K562 (cell line): ENCODE measurements at regions not wholly inside any gene's neighbourhood (a gene's known extent, or its start where the extent isn't known, plus 50 kb on each side); places are given as distances from the start of the nearest gene placed in this dataset.

Source experiments
- ATAC-seq: fragments of 200-7000 bp; cut with Tn5 transposase; 3 replicates; pipeline ENCODE4 v1.9.1; 2020; ENCODE audit warnings: moderate library complexity
- BruUV-seq: library from RNA; stranded (reverse); fragments of 400-500 nt; replicated peaks from 2 replicates; lab custom pipeline; 2021; lab: Mats Ljungman, UMichigan
- CTCF ChIA-PET: fragments of 300-600 bp; formaldehyde crosslinking; extraction: SDS; loops from one replicate; lab custom pipeline; 2021; ENCODE audit warnings: low intra/inter-chr PET ratio; lab: Yijun Ruan, JAX
- POLR2A ChIA-PET: fragments of 300-600, 350-650 bp; sonication (Branson Sonifier 250); formaldehyde crosslinking; extraction: SDS; loops from one replicate; lab custom pipeline; 2021; ENCODE audit warnings: antibody characterized with exemption, inconsistent platforms; lab: Yijun Ruan, JAX
- DNase-seq, 4 experiments: peaks; one replicate each; pipeline versions ENCODE4 v3.0.0 to v3.0.0-alpha.2; 2011 to 2018; ENCODE audit warnings: low spot score in 3 of 4, mixed read lengths in 3 of 4; ENCODE audit errors: extremely low read depth in 1 of 4
- FAIRE-seq: peaks from 2 replicates; lab custom pipeline; 2011; peaks lifted over from hg19 to GRCh38; lab: Jason Lieb, UNC
- H2AFZ ChIP-seq: 2 replicates; pipeline ENCODE4 v1.6.0; 2011; ENCODE audit warnings: low read depth, low read length, control low read depth, inconsistent platforms
- H3K27ac ChIP-seq: fragments of 200-600 bp; 3 replicates; pipeline ENCODE4 v1.8.0; 2011; ENCODE audit warnings: low read depth, mild to moderate bottlenecking, control low read depth, inconsistent platforms, low read length, moderate library complexity, mixed read lengths; ENCODE audit errors: extremely low read depth
- H3K27me3 ChIP-seq, 2 experiments: fragments of 300-600 bp in 1 of 2; 2 replicates in 1 of 2; 3 replicates in 1 of 2; pipeline versions ENCODE4 v1.6.0 to v1.8.0; 2011; ENCODE audit warnings: inconsistent platforms in 2 of 2, low read length in 2 of 2, mild to moderate bottlenecking in 1 of 2, mixed read lengths in 1 of 2, moderate library complexity in 1 of 2; ENCODE audit not compliant: control insufficient read depth in 2 of 2, insufficient read depth in 2 of 2
- H3K36me3 ChIP-seq: fragments of 300-600 bp; 3 replicates; pipeline ENCODE4 v1.8.0; 2011; ENCODE audit warnings: mild to moderate bottlenecking, low read length, inconsistent platforms; ENCODE audit not compliant: control insufficient read depth, insufficient read depth
- H3K4me1 ChIP-seq, 2 experiments: fragments of 200-600 bp in 1 of 2; replicated peaks in 1 of 2; 2 replicates in 1 of 2; 3 replicates in 1 of 2; pipeline versions ENCODE4 v1.5.1 to v1.8.0; 2011; ENCODE audit warnings: inconsistent platforms in 2 of 2, low read length in 2 of 2, mild to moderate bottlenecking in 1 of 2, mixed read lengths in 1 of 2, moderate library complexity in 1 of 2; ENCODE audit not compliant: control insufficient read depth in 2 of 2, insufficient read depth in 2 of 2
- H3K4me2 ChIP-seq: 2 replicates; pipeline ENCODE4 v1.6.1; 2011; ENCODE audit warnings: low read length, control low read depth, inconsistent platforms, mixed read lengths; ENCODE audit not compliant: insufficient read depth
- H3K4me3 ChIP-seq: fragments of 200-600 bp; sonication (generic), shearing (Covaris generic); 2 replicates; pipeline ENCODE4 v1.5.1; 2016; ENCODE audit warnings: control low read depth, inconsistent platforms
- H3K79me2 ChIP-seq: fragments of 200-600 bp; 3 replicates; pipeline ENCODE4 v1.8.0; 2011; ENCODE audit warnings: low read length, inconsistent platforms; ENCODE audit not compliant: control insufficient read depth, insufficient read depth
- H3K9ac ChIP-seq, 2 experiments: 2 replicates each; pipeline versions ENCODE4 v1.6.0 to v1.6.1; 2011; ENCODE audit warnings: low read depth in 2 of 2, low read length in 2 of 2, control low read depth in 1 of 2, inconsistent platforms in 1 of 2, mild to moderate bottlenecking in 1 of 2, mixed read lengths in 1 of 2; ENCODE audit not compliant: insufficient read depth in 1 of 2
- H3K9me1 ChIP-seq: one replicate; pipeline ENCODE4 v1.6.0; 2011; ENCODE audit warnings: inconsistent platforms, mild to moderate bottlenecking, low read length, moderate library complexity; ENCODE audit not compliant: control insufficient read depth, insufficient read depth
- H3K9me3 ChIP-seq: replicated peaks from 2 replicates; pipeline ENCODE4 v1.5.1; 2011; ENCODE audit warnings: low read depth, low read length, inconsistent platforms; ENCODE audit not compliant: control insufficient read depth, insufficient read depth
- H4K20me1 ChIP-seq: replicated peaks from 2 replicates; pipeline ENCODE4 v1.6.1; 2011; ENCODE audit warnings: low read length, inconsistent platforms, mixed read lengths; ENCODE audit not compliant: control insufficient read depth, insufficient read depth
- C11orf30 ChIP-seq: fragments of 450-650 bp; IDR thresholded peaks from 2 replicates; pipeline ENCODE4 v1.6.1; 2016; ENCODE audit warnings: low read depth, mild to moderate bottlenecking
- COPS2 ChIP-seq: fragments of 450-650 bp; conservative IDR thresholded peaks from 2 replicates; pipeline ENCODE4 v1.6.1; 2016; ENCODE audit warnings: mild to moderate bottlenecking, moderate library complexity
- EWSR1 ChIP-seq: fragments of 450-650 bp; IDR thresholded peaks from 2 replicates; pipeline ENCODE4 v1.6.1; 2018; ENCODE audit warnings: borderline replicate concordance, mild to moderate bottlenecking, low read depth, moderate library complexity; ENCODE audit not compliant: partially characterized antibody
- GABPB2 ChIP-seq: fragments of 250-450 bp; sonication (Bioruptor Pico); conservative IDR thresholded peaks from 2 replicates; pipeline ENCODE4 v1.5.1; 2021; ENCODE audit warnings: mild to moderate bottlenecking
- KDM2B ChIP-seq: fragments of 250-450 bp; sonication (Bioruptor Pico); IDR thresholded peaks from 2 replicates; pipeline ENCODE4 v1.8.0; 2021; ENCODE audit warnings: mild to moderate bottlenecking, moderate library complexity
- RFX7 ChIP-seq: fragments of 250-450 bp; sonication (Bioruptor Pico); IDR thresholded peaks from 2 replicates; pipeline ENCODE4 v1.5.1; 2021; ENCODE audit warnings: mild to moderate bottlenecking
- SAFB ChIP-seq: fragments of 200-400 bp; formaldehyde crosslinking; IDR thresholded peaks from 2 replicates; pipeline ENCODE4 v1.6.1; 2017; ENCODE audit warnings: low read depth, low read length, borderline replicate concordance
- SMARCC2 ChIP-seq: fragments of 450-650 bp; IDR thresholded peaks from 2 replicates; pipeline ENCODE4 v1.6.1; 2017; ENCODE audit warnings: antibody characterized with exemption, moderate library complexity, mild to moderate bottlenecking, low read depth
- ZKSCAN3 ChIP-seq: fragments of 250-450 bp; sonication (Bioruptor Pico); IDR thresholded peaks from 2 replicates; pipeline ENCODE4 v1.4.0; 2020
- ZNF311 ChIP-seq: fragments of 250-450 bp; sonication (Bioruptor Pico); IDR thresholded peaks from 2 replicates; pipeline ENCODE4 v1.4.0; 2020; ENCODE audit warnings: mild to moderate bottlenecking, moderate library complexity
- WGBS: fragments of 100-300 bp; shearing (Covaris generic); methylation state at CpG from one replicate; pipeline ENCODE4 v1.1.6; 2016; ENCODE audit warnings: low coverage, mixed read lengths; ENCODE audit not compliant: insufficient coverage; ENCODE audit errors: missing lambda C conversion rate; 5-methylcytosine and 5-hydroxymethylcytosine counted together
- in situ Hi-C: fragments of 300-500 bp; cut with MboI; formaldehyde crosslinking; loops from 4 replicates; pipeline ENCODE4 v1.15.0; 2018; ENCODE audit warnings: inconsistent platforms, mixed read lengths
- intact Hi-C: fragments of 100-400 bp; cut with micrococcal nuclease; formaldehyde crosslinking; loops from 2 replicates; pipeline ENCODE4 v1.14.2; 2022
- TF ChIP-seq, protein P1 (sequence below): fragments of 450-650 bp; formaldehyde crosslinking; IDR thresholded peaks from 2 replicates; pipeline ENCODE4 v1.4.0; 2022; ENCODE audit warnings: mild to moderate bottlenecking, moderate library complexity
- TF ChIP-seq, protein P2 (sequence below): IDR thresholded peaks from 2 replicates; pipeline ENCODE4 v1.6.1; 2012; ENCODE audit warnings: low read depth, low read length, improper control_type of control experiment, borderline replicate concordance

DNA sequence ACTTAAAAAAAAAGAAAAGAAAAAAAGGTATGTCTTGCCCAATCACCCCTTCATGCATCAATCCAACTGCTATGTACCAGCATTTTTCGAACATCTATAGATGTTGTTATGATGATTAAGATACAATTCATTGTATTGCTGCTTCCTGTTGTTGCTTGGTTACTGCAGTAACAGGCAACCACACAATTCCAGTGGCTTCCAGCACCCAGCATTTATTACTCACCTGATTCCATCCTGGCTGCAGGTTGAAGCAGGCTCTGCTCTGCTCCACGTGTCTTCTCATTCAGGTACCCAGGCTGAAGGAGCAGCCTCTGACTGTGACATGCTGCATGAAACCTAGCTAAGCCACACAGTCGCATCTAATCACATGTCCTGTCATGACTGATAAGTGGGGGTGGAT is 196.9 kb downstream of the INO80D start:
- Histone ChIP-seq H3K4me1 (no peaks in the 10 kb centered on the region), H3K79me2 (no peaks in the 10 kb centered on the region), H3K27me3 (peaks cover 0 to 37% of the 10 kb centered on the region in 2 experiments; a peak in 2 of 5 replicates), H3K9me1 (no peaks in the 10 kb centered on the region), H3K27ac (no peak overlapping the region), H3K9me3 (no peaks in the 10 kb centered on the region), H2AFZ (no peak overlapping the region), H3K4me2 (no peak overlapping the region), H4K20me1 (no peaks in the 10 kb centered on the region), H3K4me3 (no peak overlapping the region), H3K9ac (no peak overlapping the region), H3K36me3 (no peaks in the 10 kb centered on the region)
- in situ Hi-C loops: no loop called here
- TF ChIP-seq ZNF311 (no peak), EWSR1 (no peak), C11orf30 (no peak)
- TF ChIP-seq, protein P1, sequence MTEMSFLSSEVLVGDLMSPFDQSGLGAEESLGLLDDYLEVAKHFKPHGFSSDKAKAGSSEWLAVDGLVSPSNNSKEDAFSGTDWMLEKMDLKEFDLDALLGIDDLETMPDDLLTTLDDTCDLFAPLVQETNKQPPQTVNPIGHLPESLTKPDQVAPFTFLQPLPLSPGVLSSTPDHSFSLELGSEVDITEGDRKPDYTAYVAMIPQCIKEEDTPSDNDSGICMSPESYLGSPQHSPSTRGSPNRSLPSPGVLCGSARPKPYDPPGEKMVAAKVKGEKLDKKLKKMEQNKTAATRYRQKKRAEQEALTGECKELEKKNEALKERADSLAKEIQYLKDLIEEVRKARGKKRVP (CRISPR knock-in tag): no peak
- ATAC-seq (no peak), DNase-seq (no peak), FAIRE-seq (no peak)
- WGBS: 0% methylated on average over 3 of the region's 3 CpGs
- BruUV-seq: no TSS peak
- POLR2A ChIA-PET: no interaction called here
- CTCF ChIA-PET: no interaction called here
- intact Hi-C loops: loop anchor here (5.0 to 10.0 kb wide), 2 partner anchors 127 to 1004 kb away; no protein-coding TSS in a partner anchor

DNA sequence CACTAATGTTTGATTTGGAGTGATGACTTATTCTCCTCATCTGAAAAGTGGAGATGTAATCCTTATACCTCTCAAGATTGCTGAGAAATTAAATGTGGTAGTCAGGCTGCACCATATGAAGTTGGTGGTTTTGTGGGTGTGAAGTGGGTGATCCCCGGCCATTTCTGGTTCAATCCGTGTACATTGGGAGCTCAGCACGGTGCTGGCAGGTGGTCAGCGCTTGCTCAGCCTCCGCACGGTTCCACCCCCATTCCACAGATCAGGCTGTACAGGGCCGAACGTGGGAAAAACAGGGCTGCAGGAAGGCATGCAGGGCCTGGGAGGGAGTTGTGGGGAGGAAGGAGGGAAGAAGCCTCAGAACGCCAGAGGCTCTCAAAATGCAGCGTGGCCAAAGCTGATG is 198.3 kb downstream of the INO80D start:
- WGBS: 2% methylated on average over 8 of the region's 10 CpGs
- H3K9me1 ChIP-seq: no peaks in the 10 kb centered on the region
- intact Hi-C loops (loop anchor here (5.0 to 10.0 kb wide), 2 partner anchors 125 to 1003 kb away; no protein-coding TSS in a partner anchor), in situ Hi-C loops (no loop called here)
- CTCF ChIA-PET: no interaction called here
- ATAC-seq (no peak), FAIRE-seq (no peak), DNase-seq (no peak)
- H3K9ac ChIP-seq: no peak overlapping the region
- no peak overlapping the region for H3K4me3 ChIP-seq
- H3K79me2 ChIP-seq: no peaks in the 10 kb centered on the region
- POLR2A ChIA-PET: no interaction called here
- H3K27ac ChIP-seq: no peak overlapping the region
- H3K4me1 ChIP-seq: no peaks in the 10 kb centered on the region
- no TSS peak for BruUV-seq
- no peaks in the 10 kb centered on the region for H4K20me1 ChIP-seq
- no peak overlapping the region for H2AFZ ChIP-seq
- H3K4me2 ChIP-seq: no peak overlapping the region
- H3K36me3 ChIP-seq: no peaks in the 10 kb centered on the region
- H3K9me3 ChIP-seq: no peaks in the 10 kb centered on the region
- peaks cover 0 to 28% of the 10 kb centered on the region in 2 experiments; a peak in 2 of 5 replicates for H3K27me3 ChIP-seq
- TF ChIP-seq SMARCC2: no peak
- TF ChIP-seq ZKSCAN3 (CRISPR knock-in tag): no peak
- TF ChIP-seq RFX7 (CRISPR knock-in tag): no peak
- TF ChIP-seq, protein P2, sequence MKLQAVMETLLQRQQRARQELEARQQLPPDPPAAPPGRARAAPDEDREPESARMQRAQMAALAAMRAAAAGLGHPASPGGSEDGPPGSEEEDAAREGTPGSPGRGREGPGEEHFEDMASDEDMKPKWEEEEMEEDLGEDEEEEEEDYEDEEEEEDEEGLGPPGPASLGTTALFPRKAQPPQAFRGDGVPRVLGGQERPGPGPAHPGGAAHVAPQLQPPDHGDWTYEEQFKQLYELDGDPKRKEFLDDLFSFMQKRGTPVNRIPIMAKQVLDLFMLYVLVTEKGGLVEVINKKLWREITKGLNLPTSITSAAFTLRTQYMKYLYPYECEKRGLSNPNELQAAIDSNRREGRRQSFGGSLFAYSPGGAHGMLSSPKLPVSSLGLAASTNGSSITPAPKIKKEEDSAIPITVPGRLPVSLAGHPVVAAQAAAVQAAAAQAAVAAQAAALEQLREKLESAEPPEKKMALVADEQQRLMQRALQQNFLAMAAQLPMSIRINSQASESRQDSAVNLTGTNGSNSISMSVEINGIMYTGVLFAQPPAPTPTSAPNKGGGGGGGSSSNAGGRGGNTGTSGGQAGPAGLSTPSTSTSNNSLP: no peak
- TF ChIP-seq COPS2: no peak
- no peak for TF ChIP-seq GABPB2
- TF ChIP-seq SAFB: no peak
- TF ChIP-seq KDM2B (CRISPR knock-in tag): no peak
